GM18526 (cell line): ENCODE measurements at regions not wholly inside any gene's neighbourhood (a gene's known extent, or its start where the extent isn't known, plus 50 kb on each side); places are given as distances from the start of the nearest gene placed in this dataset.

Experiments
- POLR2A ChIP-seq: IDR thresholded peaks from 3 replicates; pipeline ENCODE4 v1.6.1; 2011; ENCODE audit not compliant: insufficient read length; ENCODE audit errors: extremely low read depth

DNA sequence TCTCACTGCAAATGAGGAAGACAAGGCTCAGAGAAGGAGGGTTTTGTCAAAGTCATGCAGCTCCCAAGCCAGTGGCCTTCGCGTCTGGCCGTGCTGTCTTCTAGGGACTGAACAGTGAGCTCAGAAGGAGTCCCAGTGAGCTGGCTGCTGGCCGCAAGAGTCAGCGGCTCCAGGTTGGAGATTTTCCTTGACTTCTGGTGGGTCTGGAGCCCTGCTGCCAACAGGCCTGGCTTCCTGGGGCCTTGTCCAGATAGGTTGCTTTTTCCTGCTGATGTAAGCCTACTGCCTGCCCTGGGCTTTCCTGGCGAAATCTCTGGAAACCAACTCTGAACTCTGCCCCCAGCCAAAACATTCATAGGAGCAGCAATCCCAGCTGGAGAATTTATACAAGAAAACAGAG, 272.7 kb upstream of the CADM1 start:
- TF ChIP-seq POLR2A: no peak

DNA sequence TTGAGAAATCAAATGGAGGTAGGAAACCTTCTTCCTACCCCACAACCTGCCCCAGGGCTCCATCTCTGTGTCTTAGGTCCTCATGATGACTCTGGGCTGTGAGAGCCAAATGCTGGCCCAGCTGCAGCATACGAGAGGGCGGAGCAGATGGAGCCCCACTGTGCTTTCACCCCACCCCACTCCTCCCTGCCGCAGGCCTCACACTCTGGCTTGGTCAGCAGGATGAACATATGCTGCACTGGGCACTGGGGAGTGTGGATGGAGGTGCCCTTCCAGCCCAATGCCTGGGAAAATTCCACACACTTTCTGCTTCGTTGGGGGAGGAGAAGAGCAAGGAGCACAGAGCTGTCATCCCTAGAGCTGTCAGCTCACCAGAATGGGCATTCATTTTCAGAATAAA, 271.6 kb upstream of the CADM1 start:
- TF ChIP-seq POLR2A: no peak

- TF ChIP-seq POLR2A: no peak
Measured at GRCh38 chr11:115774756-115775155, 270.5 kb upstream of the CADM1 start.

GRCh38 chr11:115769891-115770290, 265.7 kb upstream of the CADM1 start:
- TF ChIP-seq POLR2A: no peak

DNA sequence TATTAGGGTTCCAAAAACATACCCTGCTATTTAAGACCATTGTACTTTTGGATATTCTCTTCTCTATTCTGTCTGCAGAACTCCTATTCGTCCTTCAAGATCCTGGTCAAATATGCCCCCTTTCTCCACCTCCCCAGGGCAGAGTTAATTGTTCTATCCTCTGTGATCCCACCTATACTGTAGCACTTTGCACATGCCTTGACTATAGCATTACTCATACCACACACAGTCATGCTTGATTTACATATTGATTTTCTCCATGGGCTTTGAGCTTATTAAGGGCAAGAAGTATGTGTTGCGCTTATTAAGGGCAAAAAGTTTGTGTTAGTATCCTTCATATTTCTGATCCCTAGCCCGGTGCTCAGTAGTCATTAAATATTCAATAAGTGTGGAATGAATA, 263.7 kb upstream of the CADM1 start:
- TF ChIP-seq POLR2A: no peak

- no peak for TF ChIP-seq POLR2A
Measured at GRCh38 chr11:115767047-115767802, 263.0 kb upstream of the CADM1 start.

DNA sequence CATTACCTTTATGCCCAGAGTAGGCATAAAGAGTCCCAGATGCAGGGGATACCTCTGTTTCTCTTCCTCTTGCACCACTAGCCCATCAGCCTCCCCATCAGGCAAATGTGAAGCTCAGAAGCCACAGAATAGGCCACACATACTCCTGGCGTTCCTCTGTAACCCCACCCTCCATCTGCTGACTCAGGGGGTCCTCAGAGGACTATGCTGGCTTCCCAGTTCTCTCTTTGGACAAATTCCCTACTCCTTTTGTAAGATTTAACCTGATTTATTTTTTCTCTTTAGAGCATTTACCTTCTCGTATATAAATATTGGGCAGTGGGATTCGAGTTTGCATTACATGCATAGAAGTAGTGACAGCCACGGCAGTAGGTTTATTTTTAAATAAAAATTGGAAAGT, 262.3 kb upstream of the CADM1 start:
- no peak for TF ChIP-seq POLR2A

- no peak for TF ChIP-seq POLR2A
Measured at GRCh38 chr11:115765803-115766239, 261.6 kb upstream of the CADM1 start.

- no peak for TF ChIP-seq POLR2A
Measured at GRCh38 chr11:115764176-115764575, 260.0 kb upstream of the CADM1 start.

DNA sequence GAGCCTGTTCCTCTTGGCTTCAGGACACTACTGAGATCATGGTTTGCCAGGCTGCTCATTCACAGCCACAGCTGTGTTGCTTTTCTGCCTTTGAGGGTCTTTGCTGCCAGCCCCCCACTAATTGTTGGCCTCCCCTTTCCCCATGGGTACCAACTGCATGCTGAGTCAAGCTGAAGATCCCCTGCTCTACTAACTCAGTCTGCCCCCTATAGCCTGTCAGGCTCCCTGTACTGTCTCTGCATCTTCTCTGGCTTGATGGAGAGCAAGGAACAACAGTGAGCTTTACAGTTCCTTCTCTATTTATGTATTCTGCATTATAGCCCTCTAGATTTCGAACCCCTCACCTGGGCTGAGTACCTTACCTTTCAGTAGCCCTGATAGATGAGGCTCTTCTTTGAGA, 257.6 kb upstream of the CADM1 start:
- TF ChIP-seq POLR2A: no peak

DNA sequence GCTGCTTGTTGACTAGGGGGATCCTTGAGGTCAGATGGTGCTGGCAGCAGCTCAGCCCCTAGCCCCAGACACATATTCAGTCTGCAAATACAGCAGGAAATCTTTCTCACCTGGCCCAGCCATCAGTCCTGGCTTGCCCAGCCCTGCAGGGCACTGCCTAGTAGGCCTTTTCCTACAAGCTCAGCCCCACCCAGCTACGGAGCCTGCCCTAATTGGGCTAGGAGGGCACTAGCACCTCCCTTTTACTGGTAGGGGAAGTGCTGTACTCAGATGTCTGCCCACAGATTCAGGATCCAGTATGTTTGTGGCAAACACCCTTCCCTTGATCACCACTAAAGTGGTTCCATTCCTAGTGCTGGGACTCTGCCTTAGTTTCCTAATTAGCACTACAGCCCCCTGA, 257.1 kb upstream of the CADM1 start:
- TF ChIP-seq POLR2A: no peak

DNA sequence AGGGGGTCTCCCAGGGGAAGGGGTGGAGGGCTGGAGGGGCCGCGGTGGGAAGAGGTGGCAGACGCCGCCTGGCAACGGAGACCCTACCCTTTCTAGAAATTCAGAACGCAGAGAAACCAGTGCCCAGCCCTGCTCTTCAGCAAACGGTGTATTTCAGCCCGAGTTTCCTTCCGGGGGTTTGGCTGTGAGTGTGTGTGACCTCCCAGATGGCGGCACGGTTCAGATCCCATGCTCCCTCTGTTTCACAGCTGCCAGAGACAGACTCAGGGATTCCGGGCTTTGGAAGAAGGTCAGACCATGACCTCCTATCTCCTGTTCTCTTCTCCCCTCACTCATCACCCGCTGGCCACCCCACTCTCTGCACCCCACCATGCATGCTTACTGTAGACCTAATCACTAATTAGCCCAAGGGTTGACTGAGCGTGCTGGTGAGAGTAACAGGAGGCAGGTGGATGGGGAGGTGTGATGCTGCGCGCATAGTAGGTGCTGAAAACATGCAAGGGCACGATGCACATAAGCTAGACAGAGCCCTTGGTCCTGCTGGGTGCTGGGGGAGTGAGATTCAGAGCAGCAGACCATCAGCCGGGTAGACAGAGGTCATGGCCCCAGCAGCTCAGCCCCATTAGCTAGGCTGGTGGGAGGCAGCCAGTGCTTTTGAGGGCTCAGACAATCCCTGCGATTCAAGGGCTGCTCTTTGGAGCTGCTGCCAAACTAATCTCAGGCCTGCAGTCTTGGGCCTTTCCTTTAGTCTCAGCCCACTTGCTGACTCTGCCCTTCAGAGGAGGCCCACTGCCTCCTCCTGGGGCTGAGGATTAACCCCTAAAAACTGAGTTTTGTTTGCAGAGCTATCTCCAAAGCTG, 256.5 kb upstream of the CADM1 start:
- no peak for TF ChIP-seq POLR2A

DNA sequence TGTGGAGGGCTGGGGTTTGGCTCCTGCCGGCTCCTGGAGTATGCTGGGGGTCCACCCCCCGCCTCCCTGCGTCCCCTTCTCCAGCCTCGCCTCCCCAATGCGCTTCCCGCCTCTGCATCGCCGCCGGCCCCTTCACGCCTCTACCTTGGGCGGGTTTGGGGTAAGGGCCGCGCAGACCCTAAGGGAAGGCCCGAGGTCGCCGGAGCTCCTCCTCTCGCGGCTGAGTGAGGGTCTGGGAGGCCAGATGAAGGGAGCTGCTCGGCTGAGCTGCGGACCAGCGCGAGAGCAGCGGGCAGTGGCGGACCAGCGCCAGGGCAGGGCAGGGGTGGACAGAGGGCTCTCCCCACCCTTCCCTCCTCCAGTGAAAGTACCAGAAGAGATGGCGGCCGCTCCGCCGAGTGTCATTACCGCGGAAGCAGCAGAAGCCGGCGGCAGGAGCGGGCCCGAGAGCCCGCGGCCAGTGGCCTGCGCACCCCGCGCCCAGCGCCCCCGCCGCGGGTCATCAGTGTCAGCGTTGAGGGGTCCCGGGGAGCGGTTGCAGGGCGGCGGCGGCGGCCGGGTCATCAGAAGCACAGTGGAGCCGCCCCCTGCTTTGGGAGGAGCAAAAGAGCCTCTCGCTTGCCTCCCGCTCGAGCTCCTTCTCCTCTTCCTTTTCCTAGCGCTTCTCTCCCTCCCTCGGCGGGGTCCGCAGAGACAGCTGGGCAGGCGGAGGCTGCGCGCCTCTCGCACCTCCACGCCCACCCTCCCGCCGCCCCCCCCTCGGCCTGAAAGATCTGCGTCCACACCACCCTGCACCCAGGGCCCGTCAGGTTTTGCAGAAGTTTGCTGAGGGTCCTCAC, 255.6 kb upstream of the CADM1 start:
- TF ChIP-seq POLR2A: no peak

- no peak for TF ChIP-seq POLR2A
Measured at GRCh38 chr11:115758011-115758410, 253.8 kb upstream of the CADM1 start.

DNA sequence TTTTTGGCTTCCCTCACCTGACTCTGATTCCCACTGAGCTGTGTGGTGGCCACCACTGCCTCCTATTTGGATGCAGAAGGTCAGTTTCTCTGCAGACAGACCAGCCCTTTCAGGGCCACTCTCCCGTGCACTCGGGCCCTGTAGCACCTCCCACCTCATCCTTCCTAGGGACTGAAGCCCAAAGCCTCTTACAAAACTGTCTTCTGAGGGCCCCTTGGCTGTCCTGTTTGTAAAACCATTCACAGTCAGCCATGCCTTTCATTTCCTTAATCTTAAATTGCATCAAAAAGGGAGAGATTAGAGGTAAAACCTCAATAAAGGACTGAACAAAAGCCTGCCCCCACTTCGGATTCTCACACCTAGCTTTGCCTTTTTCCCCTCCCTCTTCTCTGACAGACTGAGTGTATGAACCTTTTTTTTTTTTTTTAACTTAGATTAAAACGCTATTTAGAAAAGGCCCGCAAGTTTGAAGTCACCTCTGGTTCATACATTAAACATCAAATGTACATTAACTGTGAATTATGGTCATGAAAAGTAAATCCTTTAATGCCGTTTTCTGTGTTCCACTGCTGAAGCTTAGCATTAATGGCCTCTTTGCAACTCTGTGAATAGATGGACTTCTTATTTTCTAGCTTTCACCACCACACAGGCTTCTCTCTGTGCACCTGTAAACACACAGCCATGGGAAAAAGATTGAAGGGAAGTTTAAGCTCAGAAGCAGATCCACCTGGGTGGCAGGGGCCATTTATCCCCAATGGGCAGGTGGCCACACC, 247.2 kb upstream of the CADM1 start:
- TF ChIP-seq POLR2A: no peak
